Activated T-cell treated with anti-CD3 and anti-CD28 coated beads, Interleukin-2, amount 50 U/mL, for 4 hours (primary cell): ENCODE measurements at regions not wholly inside any gene's neighbourhood (a gene's known extent, or its start where the extent isn't known, plus 50 kb on each side); places are given as distances from the start of the nearest gene placed in this dataset.

Experiments
- ATAC-seq, 2 donors: fragments of 200-7000 bp; cut with Tn5 transposase; one replicate each; pipeline ENCODE4 v1.10.0; 2021
- DNase-seq: peaks from one replicate; pipeline ENCODE4 v3.0.0-alpha.2; 2020
- H3K27me3 Mint-ChIP-seq: one replicate; pipeline ENCODE4 v1.8.0; 2021; ENCODE audit warnings: low read depth, mixed read lengths
- H3K36me3 Mint-ChIP-seq: one replicate; pipeline ENCODE4 v1.8.0; 2022; ENCODE audit warnings: mixed read lengths; ENCODE audit not compliant: insufficient read depth
- H3K4me1 Mint-ChIP-seq: one replicate; pipeline ENCODE4 v1.8.0; 2021; ENCODE audit warnings: low read depth, mixed read lengths
- H3K4me3 Mint-ChIP-seq: one replicate; pipeline ENCODE4 v1.8.0; 2021; ENCODE audit warnings: mild to moderate bottlenecking, moderate library complexity, mixed read lengths
- H3K9me3 Mint-ChIP-seq: one replicate; pipeline ENCODE4 v1.8.0; 2021; ENCODE audit warnings: mixed read lengths

DNA sequence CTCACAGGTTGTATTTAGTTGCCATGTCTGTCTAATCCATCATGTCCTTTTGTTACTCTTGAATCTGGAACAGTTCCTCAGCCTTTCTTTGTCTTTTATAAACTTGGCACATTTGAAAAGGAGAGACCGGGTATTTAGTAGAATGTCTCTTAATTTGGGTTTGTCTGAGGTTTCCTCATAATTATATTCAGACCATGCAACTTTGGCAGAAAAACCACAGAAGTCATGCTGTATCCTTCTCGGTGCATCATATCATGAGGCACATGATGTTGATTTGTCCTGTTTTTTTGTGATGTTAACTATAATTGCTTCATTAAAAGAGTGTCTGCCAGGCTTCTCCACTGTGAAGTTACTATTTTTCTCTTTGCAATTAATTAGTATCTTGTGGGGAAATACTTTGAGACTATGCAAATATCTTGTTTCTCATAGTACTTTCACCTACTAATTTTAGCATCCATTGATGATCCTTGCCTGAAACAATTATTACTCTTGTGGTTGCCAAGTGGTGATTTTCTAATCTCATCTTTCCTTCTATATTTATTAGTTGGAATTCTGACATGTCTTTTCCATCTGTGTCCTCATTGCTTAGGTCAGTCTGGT is 837.3 kb downstream of the DHX35 start:
- DNase-seq (no peak), ATAC-seq (no peak)
- H3K36me3 Mint-ChIP-seq: no peaks in the 10 kb centered on the region
- H3K4me1 Mint-ChIP-seq: no peaks in the 10 kb centered on the region
- H3K9me3 Mint-ChIP-seq: peaks cover 4% of the 10 kb centered on the region
- H3K27me3 Mint-ChIP-seq: no peaks in the 10 kb centered on the region
- no peak overlapping the region for H3K4me3 Mint-ChIP-seq

DNA sequence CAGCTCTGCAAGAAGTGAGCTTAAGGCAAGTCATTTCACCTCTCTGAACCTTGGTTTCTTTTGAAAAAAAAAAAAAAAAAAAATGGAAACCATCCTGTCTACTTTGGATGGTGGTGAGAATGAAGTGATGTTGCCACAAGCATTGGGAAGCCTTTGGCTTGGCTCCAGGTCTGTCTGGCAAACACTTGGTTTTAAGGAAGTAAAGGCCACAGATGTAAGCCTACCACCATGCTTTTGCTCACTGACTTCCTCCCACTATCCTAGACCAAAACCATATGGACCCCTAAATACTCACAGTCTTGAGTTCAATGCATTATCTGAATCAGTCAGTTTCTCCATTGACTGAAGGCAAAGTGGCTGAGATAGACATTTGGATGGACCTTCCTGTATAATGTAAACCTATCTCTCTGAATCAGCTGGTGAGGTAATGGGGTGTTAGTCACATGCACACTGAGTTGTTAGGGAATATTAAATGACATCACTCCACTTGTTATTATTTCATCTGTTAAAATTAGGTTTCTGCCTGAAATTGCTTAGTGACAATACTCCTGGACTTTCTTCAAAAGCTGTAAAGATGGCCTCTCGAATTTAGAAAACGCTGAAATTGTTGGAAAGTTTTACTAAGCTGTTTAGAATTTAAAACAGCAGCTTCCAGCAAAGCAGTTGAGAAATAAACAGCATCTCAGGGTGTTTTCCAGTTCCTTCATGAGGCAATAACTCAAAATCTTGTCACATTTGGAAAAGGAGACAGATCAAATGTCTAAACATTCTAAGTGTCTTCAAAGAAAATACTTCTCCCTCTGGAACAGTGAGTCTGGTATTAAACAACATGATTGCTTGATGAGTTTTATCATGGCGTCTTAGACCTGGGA is 833.5 kb downstream of the DHX35 start:
- Mint-ChIP-seq H3K36me3 (no peaks in the 10 kb centered on the region), H3K4me3 (no peak overlapping the region), H3K9me3 (peaks cover 3% of the 10 kb centered on the region), H3K4me1 (no peaks in the 10 kb centered on the region), H3K27me3 (no peaks in the 10 kb centered on the region)
- DNase-seq: no peak
- ATAC-seq: no peak

DNA sequence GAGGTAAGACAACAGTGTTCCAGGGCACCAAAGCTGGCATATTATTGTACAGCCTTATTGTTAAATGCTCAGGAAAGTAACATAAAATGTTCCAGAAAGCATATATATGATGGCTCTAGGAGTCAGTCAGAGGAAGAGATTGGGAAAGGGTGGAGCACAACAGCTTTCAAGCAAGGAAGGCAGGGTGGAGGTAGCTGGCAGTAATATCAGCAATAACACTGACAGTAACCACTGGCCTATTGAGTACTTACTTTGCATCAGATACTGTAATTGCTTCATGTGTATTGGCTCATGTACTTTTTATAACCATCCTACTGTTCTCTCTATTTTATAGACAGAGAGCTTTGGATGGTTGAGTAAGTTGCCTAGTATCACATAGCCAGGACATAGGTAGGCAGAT is 830.2 kb downstream of the DHX35 start:
- DNase-seq: no peak
- Mint-ChIP-seq H3K36me3 (no peaks in the 10 kb centered on the region), H3K4me1 (no peaks in the 10 kb centered on the region), H3K4me3 (no peak overlapping the region), H3K27me3 (no peaks in the 10 kb centered on the region), H3K9me3 (no peaks in the 10 kb centered on the region)
- no peak for ATAC-seq

DNA sequence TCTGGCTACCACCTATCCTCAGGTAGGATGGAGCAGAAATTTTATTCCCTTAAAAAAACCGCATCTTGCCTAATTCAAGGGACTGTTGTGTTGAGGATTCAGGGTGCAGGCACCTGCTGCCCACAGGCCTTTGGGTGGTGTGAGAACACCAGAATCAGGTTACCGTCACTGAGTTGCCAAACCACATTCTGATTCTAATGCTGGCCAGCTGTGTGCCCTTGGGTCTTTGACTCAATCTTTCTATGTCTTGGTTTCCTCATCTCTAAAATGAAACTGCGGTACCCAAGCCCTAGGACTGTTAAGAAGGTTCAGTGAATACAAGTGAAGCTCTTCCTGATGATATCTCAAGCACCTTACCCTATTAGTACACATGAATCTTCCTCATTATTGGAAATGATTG is 827.3 kb downstream of the DHX35 start:
- H3K27me3 Mint-ChIP-seq: no peaks in the 10 kb centered on the region
- H3K4me3 Mint-ChIP-seq: no peak overlapping the region
- H3K9me3 Mint-ChIP-seq: no peaks in the 10 kb centered on the region

DNA sequence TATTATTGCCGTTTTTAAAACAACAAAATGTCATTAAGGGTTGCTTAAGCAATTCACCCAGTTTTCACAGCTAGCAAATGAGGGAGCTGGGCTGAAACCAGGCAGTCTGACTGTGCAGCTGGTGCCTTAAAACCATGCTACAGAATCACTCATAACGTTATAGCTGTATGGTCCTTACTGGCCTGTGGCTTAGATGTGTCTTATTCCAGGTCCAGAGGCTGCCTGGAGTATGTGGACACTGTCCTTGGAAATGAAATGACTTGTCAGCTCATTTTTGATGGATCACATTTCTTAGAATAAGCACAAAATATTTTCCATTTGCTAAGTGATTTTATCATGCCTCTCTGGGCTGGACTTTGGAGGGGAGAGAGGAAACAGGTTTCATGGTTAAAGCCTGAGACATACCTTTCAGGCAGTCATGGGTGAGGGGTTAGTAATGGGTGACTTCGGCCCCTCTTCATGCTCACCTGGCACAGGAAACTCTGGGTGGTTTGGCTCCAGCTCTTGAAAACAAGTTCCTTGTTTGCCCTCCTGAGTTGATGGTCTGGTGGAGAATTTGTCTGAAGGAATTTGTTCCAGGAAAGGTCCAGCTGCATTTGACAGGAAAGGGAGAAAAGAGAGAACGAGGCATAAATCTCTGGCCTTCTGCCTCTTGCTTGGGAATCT is 823.2 kb downstream of the DHX35 start:
- ATAC-seq: no peak
- no peak overlapping the region for H3K4me3 Mint-ChIP-seq
- peaks cover 3% of the 10 kb centered on the region for H3K9me3 Mint-ChIP-seq
- H3K36me3 Mint-ChIP-seq: no peaks in the 10 kb centered on the region
- no peak for DNase-seq
- no peaks in the 10 kb centered on the region for H3K4me1 Mint-ChIP-seq
- no peaks in the 10 kb centered on the region for H3K27me3 Mint-ChIP-seq

More for the DNA sequence above, 827.3 kb downstream of the DHX35 start:
- Mint-ChIP-seq H3K36me3 (no peaks in the 10 kb centered on the region), H3K4me1 (no peaks in the 10 kb centered on the region)
- ATAC-seq (no peak), DNase-seq (no peak)

DNA sequence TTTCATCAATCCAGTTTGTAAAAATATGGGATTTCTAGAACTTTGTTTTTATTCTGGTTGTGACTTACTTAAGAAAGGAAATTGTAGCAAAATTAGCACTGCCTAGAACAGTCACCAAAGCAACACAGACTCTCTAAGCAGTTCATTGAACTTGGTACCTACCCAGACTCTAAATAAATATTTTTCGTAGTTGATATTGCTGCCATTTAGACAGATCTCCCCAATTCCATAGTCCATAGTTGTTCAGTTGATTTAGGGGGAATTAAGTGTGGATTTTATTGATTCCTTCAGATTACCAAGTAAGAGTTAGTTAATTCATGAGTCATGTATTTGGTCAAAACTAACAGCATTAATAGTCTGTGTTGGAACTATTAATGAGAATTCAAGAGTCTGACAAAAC is 822.5 kb downstream of the DHX35 start:
- ATAC-seq (no peak), DNase-seq (no peak)
- H3K4me3 Mint-ChIP-seq: no peak overlapping the region
- no peaks in the 10 kb centered on the region for H3K4me1 Mint-ChIP-seq
- H3K27me3 Mint-ChIP-seq: no peaks in the 10 kb centered on the region
- H3K9me3 Mint-ChIP-seq: peaks cover 3% of the 10 kb centered on the region
- no peaks in the 10 kb centered on the region for H3K36me3 Mint-ChIP-seq

DNA sequence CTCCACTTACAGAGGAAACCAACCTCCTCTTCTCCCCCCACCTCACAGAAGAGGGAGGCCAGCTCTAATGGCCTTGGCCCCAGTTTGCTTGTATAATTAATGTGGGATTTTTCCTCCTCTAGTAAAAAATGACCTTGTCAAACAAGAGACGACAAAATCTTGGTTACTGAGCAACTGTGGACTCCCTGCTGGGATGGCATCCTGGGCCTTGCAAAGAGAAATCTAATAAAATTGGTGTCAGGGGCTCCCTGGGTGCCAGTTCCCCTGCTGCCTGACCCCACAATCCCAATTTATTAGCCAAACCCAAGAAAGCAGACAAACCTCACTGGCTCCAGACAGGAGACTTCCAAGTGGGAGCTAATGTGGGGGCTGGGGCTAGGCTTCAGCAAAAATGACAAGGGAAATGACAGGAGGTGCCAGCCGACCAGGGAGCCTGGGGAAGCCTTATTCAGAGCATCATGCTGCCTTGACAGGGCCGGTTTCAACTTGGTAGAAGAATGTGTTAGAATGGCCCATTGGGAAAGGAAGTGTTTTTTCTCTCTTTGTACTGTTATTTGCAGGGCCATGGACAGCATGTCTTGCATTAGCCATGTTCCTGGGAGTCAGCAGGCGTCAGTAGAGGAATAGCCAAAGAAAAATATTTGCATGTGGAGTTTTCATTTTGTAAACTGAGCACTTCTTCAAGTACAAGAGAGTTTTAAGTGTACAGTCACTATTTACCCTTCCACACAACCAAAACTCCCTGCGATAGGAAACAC is 816.9 kb downstream of the DHX35 start:
- Mint-ChIP-seq H3K36me3 (no peaks in the 10 kb centered on the region), H3K4me1 (no peaks in the 10 kb centered on the region), H3K4me3 (no peak overlapping the region), H3K9me3 (peaks cover 2% of the 10 kb centered on the region), H3K27me3 (no peaks in the 10 kb centered on the region)
- ATAC-seq (no peak), DNase-seq (no peak)

DNA sequence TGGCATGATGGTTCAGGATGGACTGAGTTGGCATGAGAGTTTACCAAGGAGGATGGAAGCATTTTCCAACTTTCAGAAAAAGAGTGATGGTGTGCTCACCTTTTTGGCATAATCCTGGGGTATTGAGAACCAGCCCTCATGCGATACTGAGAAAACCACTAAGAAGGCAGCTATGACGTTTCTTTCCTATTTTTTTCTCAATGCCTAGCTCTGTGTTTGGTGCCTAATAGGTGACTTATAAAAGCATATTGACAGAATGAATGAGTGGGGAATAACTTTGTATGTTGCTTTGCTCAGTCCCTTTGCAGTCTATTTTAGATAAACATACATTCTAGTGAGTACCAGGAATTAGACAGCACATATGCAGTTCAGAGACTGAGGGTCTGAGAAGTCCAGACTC is 816.3 kb downstream of the DHX35 start:
- Mint-ChIP-seq H3K27me3 (no peaks in the 10 kb centered on the region), H3K4me3 (no peak overlapping the region), H3K9me3 (no peaks in the 10 kb centered on the region), H3K36me3 (no peaks in the 10 kb centered on the region), H3K4me1 (no peaks in the 10 kb centered on the region)
- ATAC-seq (no peak), DNase-seq (no peak)

DNA sequence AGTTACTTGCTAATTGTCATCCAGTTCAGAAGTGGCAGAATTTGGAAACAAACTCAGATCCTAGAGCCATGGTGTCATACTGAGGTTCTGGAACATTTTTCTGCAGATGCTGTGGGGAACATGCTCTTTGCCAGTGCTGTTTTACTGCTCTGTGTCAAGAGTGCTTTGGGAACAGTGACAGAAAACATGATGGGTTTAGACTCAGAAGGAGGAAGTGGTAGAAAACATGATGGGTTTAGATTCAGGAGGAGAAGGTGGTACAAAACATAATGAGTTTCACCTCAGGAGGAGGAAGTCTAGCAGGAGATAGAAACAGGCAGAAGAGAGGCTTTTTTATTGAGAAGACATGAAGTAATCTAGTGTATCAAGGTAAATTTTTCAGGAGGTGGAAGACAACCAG is 815.5 kb downstream of the DHX35 start:
- ATAC-seq (no peak), DNase-seq (no peak)
- Mint-ChIP-seq H3K4me1 (no peaks in the 10 kb centered on the region), H3K9me3 (no peaks in the 10 kb centered on the region), H3K4me3 (no peak overlapping the region), H3K36me3 (no peaks in the 10 kb centered on the region), H3K27me3 (no peaks in the 10 kb centered on the region)

DNA sequence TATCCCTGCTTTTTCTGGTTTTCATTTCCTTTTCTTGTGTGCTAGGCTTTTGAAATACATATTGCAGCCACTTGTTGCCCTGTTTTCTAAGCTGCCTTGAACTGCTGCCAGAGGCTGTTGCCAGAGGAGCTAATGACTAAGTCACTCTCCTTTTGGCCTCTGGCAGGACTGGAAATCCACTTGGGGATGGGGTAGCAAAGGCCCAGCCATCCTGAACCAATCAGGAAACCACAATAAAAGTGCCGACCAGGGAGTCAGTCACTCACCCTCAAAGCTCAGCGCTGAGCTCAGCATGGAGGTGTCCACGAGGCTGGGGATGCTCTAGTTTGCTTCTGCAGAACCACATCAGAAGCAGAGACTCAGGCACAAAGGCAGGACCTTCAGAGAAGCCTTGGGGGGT is 813.0 kb downstream of the DHX35 start:
- no peak overlapping the region for H3K4me3 Mint-ChIP-seq
- H3K36me3 Mint-ChIP-seq: no peaks in the 10 kb centered on the region
- peaks cover 6% of the 10 kb centered on the region for H3K9me3 Mint-ChIP-seq

DNA sequence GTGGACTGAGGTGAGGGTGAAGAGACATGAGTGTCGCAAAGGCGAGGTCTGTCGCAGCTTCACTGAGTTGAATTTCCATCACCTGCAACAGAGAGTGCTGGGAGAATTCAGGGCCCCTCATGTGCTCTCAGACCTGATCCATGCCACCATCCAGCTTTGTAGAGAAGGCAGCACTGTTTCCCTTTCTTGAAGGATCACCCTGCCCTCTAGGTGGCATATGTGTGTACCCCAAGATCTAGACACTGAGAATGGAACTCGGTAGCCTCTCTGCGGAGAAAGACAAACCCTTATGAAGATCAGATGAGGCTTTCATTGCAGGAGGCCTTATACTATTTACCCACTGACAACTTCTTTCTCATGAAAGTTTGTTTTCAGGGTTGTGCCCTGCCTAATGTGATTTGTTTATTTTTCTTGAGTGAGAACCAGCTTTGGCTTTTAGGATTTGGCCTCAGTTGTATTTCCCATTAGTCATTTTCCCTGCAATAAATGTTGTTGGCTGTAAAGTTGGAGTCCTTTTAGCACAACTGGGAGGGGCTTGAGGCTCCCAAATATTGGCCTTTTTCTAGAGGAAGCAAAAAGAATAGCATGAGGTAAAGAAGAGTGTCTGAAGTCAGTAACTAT is 811.3 kb downstream of the DHX35 start:
- ATAC-seq: no peak
- no peaks in the 10 kb centered on the region for H3K4me1 Mint-ChIP-seq
- no peaks in the 10 kb centered on the region for H3K27me3 Mint-ChIP-seq
- H3K4me3 Mint-ChIP-seq: no peak overlapping the region
- DNase-seq: no peak
- peaks cover 8% of the 10 kb centered on the region for H3K9me3 Mint-ChIP-seq
- no peaks in the 10 kb centered on the region for H3K36me3 Mint-ChIP-seq

More for the DNA sequence above, 813.0 kb downstream of the DHX35 start:
- DNase-seq: no peak
- no peaks in the 10 kb centered on the region for H3K4me1 Mint-ChIP-seq
- H3K27me3 Mint-ChIP-seq: no peaks in the 10 kb centered on the region
- ATAC-seq: no peak

DNA sequence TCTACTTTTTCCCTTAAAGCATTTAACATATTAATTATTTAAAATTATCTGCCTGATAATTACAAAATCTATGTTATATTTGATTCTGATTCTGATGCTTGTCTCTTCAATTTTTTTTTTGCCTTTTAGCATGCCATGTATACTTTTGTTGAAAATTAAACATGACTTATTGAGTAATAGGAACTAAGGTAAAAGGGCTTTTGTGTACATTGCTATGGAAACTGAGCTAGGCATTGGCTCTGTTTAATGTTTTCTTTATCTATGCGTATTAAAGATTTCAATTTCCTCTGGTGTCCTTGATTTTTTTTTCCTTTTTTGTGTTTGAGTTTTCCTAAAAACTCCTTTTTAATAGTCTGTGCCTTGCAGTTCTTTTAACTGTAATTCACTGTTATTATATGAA is 805.2 kb downstream of the DHX35 start:
- Mint-ChIP-seq H3K4me3 (no peak overlapping the region), H3K9me3 (peaks cover 10% of the 10 kb centered on the region), H3K4me1 (no peaks in the 10 kb centered on the region), H3K27me3 (no peaks in the 10 kb centered on the region), H3K36me3 (no peaks in the 10 kb centered on the region)
- DNase-seq (no peak), ATAC-seq (no peak)

DNA sequence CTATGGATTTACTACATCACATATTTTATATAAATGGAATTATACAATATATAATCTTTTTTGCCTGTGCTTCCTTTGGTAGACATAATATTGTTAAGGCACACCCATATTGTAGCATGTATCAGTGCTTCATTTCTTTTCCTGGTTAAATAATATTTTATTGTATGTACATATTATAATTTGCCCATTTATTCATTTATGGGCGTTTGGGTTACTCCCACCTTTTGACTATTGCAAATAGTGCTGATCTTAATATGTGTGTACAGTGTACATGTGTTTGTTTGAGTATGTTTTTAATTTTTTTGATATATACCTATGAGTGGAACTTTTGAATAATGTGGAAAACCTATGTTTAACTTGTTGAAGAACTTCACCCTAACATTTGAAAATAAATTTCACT is 804.2 kb downstream of the DHX35 start:
- Mint-ChIP-seq H3K36me3 (no peaks in the 10 kb centered on the region), H3K4me3 (no peak overlapping the region), H3K4me1 (no peaks in the 10 kb centered on the region), H3K9me3 (peaks cover 7% of the 10 kb centered on the region), H3K27me3 (no peaks in the 10 kb centered on the region)
- no peak for DNase-seq
- no peak for ATAC-seq

DNA sequence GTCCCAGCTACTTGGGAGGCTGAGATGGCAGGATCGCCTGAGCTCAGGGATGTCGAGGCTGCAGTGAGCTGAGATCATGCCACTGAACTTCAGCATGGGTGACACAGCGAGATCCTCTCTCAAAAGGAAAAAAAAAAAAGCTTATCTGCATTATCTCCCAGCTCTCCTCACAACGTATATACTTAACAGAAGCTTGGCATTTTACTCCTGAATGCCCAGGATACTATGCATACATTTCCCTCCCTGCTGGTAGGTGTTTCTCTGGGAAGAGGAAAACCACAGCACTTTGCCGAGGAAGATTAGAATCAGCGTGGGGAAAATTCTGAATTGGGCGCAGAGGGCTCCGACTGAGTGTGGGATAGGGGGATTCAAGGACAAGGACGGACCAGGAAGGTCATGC is 800.6 kb downstream of the DHX35 start:
- no peaks in the 10 kb centered on the region for H3K4me1 Mint-ChIP-seq
- ATAC-seq: no peak
- no peak for DNase-seq
- H3K9me3 Mint-ChIP-seq: no peaks in the 10 kb centered on the region
- H3K36me3 Mint-ChIP-seq: no peaks in the 10 kb centered on the region
- no peaks in the 10 kb centered on the region for H3K27me3 Mint-ChIP-seq
- H3K4me3 Mint-ChIP-seq: no peak overlapping the region
